Body of pancreas (tissue), 4 donors: ENCODE measurements at regions not wholly inside any gene's neighbourhood (a gene's known extent, or its start where the extent isn't known, plus 50 kb on each side); places are given as distances from the start of the nearest gene placed in this dataset.

Experiments
- ATAC-seq: fragments of 150-250 bp; one replicate; pipeline ENCODE4 v1.9.1; 2016
- DNase-seq, 4 donors: peaks; one replicate each; pipeline ENCODE4 v3.0.0-alpha.2; 2019
- H3K27ac ChIP-seq, 4 donors: fragments of 200-600 bp; sonication (generic); 1 replicate in 3 of 4; 2 replicates in 1 of 4; pipeline versions ENCODE4 v1.5.1 to v1.6.1; 2016 to 2019; ENCODE audit warnings: mild to moderate bottlenecking in 1 of 4, mixed read lengths in 1 of 4, moderate library complexity in 1 of 4
- H3K27me3 ChIP-seq, 2 donors: fragments of 200-600 bp; sonication (generic); one replicate each; pipeline ENCODE4 v1.6.0; 2016; ENCODE audit warnings: mild to moderate bottlenecking in 1 of 2
- H3K36me3 ChIP-seq, 2 donors: fragments of 200-600 bp; sonication (generic); replicated peaks in 1 of 2; 2 replicates each; pipeline ENCODE4 v1.5.1; 2016; ENCODE audit warnings: low read depth in 2 of 2; ENCODE audit not compliant: insufficient read depth in 1 of 2
- H3K4me1 ChIP-seq: fragments of 200-600 bp; sonication (generic); one replicate; pipeline ENCODE4 v1.6.0; 2016
- H3K4me3 ChIP-seq, 2 donors: fragments of 200-600 bp; sonication (generic); 1 replicate in 1 of 2; 2 replicates in 1 of 2; pipeline ENCODE4 v1.5.1; 2016 to 2019
- H3K9me3 ChIP-seq, 3 donors: fragments of 200-600 bp; sonication (generic); 1 replicate in 2 of 3; 2 replicates in 1 of 3; pipeline ENCODE4 v1.5.1; 2016
- POLR2A ChIP-seq, 3 donors: fragments of 450-650 bp; IDR thresholded peaks; one replicate each; pipeline ENCODE4 v1.6.1; 2016; ENCODE audit warnings: antibody characterized with exemption in 3 of 3, mild to moderate bottlenecking in 2 of 3
- WGBS, 2 donors: methylation state at CpG; one replicate each; pipeline ENCODE4 v1.1.5; 2017; 5-methylcytosine and 5-hydroxymethylcytosine counted together
- intact Hi-C: fragments of 100-400 bp; cut with DNase I; formaldehyde crosslinking; loops from one replicate; pipeline ENCODE4 v1.15.1; 2023
- TF ChIP-seq, protein P1 (sequence below), 7 experiments: fragments of 450-650 bp in 4 of 7; fragments of 200-600 bp in 3 of 7; sonication (generic) in 3 of 7; IDR thresholded peaks; one replicate each; pipeline ENCODE4 v1.5.1; 2016 to 2019; ENCODE audit warnings: antibody characterized with exemption in 7 of 7

- no peak for ATAC-seq
- Histone ChIP-seq H3K9me3 (no peaks in the 10 kb centered on the region), H3K36me3 (no peaks in the 10 kb centered on the region), H3K27ac (no peak overlapping the region), H3K4me1 (peaks cover 14% of the 10 kb centered on the region), H3K4me3 (no peak overlapping the region), H3K27me3 (no peaks in the 10 kb centered on the region)
- TF ChIP-seq POLR2A (IDR thresholded peaks at IDR 0.05): no peak
- TF ChIP-seq, protein P1, sequence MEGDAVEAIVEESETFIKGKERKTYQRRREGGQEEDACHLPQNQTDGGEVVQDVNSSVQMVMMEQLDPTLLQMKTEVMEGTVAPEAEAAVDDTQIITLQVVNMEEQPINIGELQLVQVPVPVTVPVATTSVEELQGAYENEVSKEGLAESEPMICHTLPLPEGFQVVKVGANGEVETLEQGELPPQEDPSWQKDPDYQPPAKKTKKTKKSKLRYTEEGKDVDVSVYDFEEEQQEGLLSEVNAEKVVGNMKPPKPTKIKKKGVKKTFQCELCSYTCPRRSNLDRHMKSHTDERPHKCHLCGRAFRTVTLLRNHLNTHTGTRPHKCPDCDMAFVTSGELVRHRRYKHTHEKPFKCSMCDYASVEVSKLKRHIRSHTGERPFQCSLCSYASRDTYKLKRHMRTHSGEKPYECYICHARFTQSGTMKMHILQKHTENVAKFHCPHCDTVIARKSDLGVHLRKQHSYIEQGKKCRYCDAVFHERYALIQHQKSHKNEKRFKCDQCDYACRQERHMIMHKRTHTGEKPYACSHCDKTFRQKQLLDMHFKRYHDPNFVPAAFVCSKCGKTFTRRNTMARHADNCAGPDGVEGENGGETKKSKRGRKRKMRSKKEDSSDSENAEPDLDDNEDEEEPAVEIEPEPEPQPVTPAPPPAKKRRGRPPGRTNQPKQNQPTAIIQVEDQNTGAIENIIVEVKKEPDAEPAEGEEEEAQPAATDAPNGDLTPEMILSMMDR (IDR thresholded peaks at IDR 0.05): no peak
- DNase-seq: no peak
- intact Hi-C loops: no loop called here
These were observed 321.4 kb upstream of the ACVR2A start for GRCh38 chr2:147523415-147523814.

DNA sequence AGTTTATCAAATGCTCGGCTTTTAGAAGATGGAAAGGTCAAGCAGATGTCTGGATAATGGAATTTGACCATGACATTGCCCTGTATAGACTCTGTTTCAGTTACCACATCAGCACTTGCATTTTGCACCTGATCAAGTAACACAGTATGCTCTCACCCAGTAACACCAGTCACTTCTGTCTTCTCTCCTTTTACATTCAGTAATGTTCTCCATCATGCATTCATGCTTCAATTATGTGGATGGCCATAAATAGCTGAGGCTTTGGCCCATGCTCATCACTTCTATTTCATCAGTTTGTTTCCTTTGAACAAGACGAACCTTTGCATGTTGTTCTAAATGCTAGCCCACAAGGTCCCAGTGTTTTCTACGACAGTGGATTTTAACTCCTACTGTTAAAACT, 322.9 kb upstream of the ACVR2A start:
- Histone ChIP-seq H3K27ac (no peak overlapping the region), H3K27me3 (no peaks in the 10 kb centered on the region), H3K36me3 (no peaks in the 10 kb centered on the region), H3K9me3 (no peaks in the 10 kb centered on the region), H3K4me3 (no peak overlapping the region), H3K4me1 (peaks cover 14% of the 10 kb centered on the region)
- ATAC-seq (no peak), DNase-seq (no peak)
- intact Hi-C loops: no loop called here
- WGBS, 2 donors: 88 to 91% methylated on average over 3 of the region's 3 CpGs
- TF ChIP-seq, protein P1 (IDR thresholded peaks at IDR 0.05): no peak
- TF ChIP-seq POLR2A (IDR thresholded peaks at IDR 0.05): no peak

DNA sequence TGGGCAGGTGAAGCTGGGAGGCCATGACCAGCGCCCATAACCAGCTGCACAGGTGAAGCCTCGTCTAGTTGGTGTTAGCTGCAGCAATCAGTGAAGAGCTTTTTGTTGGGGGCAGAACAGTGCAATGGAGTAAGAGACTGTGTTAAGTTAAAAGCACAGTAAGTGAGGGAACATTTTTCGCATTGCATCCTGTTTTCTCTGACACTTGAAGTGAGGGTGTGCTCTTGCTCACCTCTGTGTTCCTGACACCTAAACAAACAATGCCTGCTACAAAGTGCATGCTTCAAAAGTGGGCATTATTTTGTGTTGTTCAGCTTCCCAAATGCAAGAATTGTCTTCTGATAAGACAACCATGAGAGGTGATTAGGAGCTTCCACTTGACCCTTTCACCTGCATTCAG, 324.0 kb upstream of the ACVR2A start:
- H3K27me3 ChIP-seq: no peaks in the 10 kb centered on the region
- H3K4me3 ChIP-seq: no peak overlapping the region
- H3K4me1 ChIP-seq: peaks cover 8% of the 10 kb centered on the region
- DNase-seq: no peak
- no peak for TF ChIP-seq POLR2A (IDR thresholded peaks at IDR 0.05)
- TF ChIP-seq, protein P1 (IDR thresholded peaks at IDR 0.05): no peak
- ATAC-seq: no peak
- intact Hi-C loops: no loop called here
- H3K36me3 ChIP-seq: no peaks in the 10 kb centered on the region
- 86% methylated on average over 3 of the region's 3 CpGs for WGBS, 2 donors
- H3K27ac ChIP-seq: no peak overlapping the region
- no peaks in the 10 kb centered on the region for H3K9me3 ChIP-seq

- no peak for TF ChIP-seq POLR2A (IDR thresholded peaks at IDR 0.05)
- TF ChIP-seq, protein P1 (IDR thresholded peaks at IDR 0.05): no peak
- Histone ChIP-seq H3K9me3 (no peaks in the 10 kb centered on the region), H3K27ac (no peak overlapping the region), H3K36me3 (no peaks in the 10 kb centered on the region), H3K27me3 (no peaks in the 10 kb centered on the region), H3K4me3 (no peak overlapping the region), H3K4me1 (no peaks in the 10 kb centered on the region)
- ATAC-seq: no peak
- intact Hi-C loops: no loop called here
- no peak for DNase-seq
- 85 to 87% methylated on average over 2 of the region's 2 CpGs for WGBS, 2 donors
These were observed 325.7 kb upstream of the ACVR2A start for GRCh38 chr2:147519178-147519577.

DNA sequence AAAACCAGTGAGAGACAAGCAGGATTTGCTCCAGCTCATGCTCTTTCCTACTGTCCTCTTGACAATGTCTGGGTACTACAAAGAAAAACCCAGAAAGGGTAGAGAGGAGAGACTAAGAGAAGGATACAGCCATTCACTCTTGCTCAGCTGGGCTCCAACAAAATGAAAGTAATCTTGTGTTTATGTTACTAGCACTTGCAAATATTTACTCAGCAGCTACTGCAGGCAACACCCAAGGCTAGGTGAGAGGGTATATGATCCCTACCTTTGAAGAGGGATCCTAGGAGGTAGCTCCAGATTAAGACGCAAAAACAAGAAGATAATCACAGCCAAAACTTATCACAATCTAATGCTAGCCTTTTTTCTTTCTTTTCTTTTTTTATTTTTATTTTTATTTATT, 329.6 kb upstream of the ACVR2A start:
- WGBS, 2 donors: 32 to 37% methylated on average over 1 of the region's 1 CpG
- no peak for TF ChIP-seq POLR2A (IDR thresholded peaks at IDR 0.05)
- Histone ChIP-seq H3K4me3 (no peak overlapping the region), H3K4me1 (no peaks in the 10 kb centered on the region), H3K27me3 (no peaks in the 10 kb centered on the region), H3K9me3 (no peaks in the 10 kb centered on the region), H3K36me3 (no peaks in the 10 kb centered on the region), H3K27ac (no peak overlapping the region)
- intact Hi-C loops: no loop called here
- ATAC-seq (no peak), DNase-seq (no peak)
